HT1080 (cell line): ENCODE measurements at regions not wholly inside any gene's neighbourhood (a gene's known extent, or its start where the extent isn't known, plus 50 kb on each side); places are given as distances from the start of the nearest gene placed in this dataset.
"Not testable (repeated sequence)": the region's sequence is repeated elsewhere in the genome, so short reads cannot be mapped to it uniquely, and the experiment has no call there.

Experiments
- DNase-seq: peaks from one replicate; pipeline ENCODE4 v3.0.0-alpha.2; 2015; ENCODE audit warnings: low read depth

DNA sequence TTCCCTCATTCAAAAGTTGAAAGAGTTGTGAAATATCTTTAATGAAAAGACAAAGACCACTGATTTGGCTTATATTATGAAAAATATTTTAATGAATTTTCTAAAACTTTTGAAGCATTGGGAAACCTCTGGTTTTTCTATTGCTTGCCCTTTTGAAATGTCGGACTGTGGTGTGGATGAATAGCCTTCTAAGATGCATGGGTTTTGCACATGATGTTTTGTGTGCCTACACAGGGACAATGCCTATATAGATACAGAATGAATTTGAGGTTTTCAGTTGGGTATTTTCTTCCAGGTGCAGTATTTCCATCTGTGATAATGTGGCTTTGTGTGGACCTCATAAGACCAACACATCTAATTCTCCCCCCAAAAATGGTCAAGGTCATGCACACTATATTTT is 1437.9 kb downstream of the REEP3 start:
- no peak for DNase-seq

DNA sequence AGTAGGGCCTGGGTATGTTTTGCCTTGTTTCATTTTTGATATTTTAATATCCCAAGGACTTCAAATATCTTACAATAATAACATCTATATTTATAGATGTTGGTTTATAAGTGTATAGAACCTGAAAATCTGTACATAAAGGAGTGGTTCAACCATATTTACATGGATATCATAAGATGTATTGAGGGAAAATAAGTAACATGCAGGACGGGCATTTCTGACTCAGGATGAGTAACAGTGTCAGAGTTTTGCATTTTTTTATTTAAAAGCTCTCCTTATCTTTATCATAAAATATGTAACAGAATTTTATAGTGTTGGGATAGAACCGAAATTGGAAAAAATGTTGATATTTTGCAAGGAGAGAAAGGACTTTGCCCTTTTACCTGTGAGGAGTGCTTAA is 1438.7 kb downstream of the REEP3 start:
- DNase-seq: no peak

DNA sequence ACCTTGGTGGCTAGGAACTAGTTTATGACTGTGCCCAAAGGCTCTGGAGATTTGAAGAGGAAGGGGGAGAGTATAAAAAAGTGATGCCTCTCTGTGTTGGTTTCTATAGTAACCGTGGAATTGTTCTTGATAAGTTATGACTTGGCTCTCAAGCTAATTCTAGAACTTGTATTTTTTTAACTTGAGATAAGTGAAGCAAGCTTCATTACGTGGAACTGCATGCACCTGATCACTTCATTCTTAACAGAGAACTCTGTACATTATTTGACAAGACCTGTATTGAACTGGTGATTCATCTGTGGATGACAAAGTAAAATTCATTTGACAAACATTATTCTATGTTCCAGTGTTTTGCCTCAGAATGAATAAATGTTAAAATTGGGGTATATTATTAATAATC is 1452.2 kb downstream of the REEP3 start:
- no peak for DNase-seq

DNA sequence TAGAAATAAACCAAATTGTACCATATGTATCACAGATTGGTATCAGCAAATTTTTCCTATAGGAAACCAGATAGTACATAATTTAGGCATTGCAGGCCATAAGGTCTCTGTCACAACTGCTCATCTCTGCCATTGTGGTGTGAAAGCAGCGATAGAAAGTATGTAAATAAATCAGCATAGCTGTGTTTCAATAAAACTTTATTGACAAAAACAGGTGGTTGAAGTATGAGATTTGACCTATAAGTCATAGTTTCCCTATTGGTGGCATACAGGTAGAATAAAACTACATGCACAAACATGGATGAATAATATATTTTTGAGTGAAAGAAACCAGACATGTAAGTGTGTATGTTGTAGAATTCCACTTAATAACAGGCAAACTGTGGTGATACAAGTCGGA is 1454.9 kb downstream of the REEP3 start:
- no peak for DNase-seq

DNA sequence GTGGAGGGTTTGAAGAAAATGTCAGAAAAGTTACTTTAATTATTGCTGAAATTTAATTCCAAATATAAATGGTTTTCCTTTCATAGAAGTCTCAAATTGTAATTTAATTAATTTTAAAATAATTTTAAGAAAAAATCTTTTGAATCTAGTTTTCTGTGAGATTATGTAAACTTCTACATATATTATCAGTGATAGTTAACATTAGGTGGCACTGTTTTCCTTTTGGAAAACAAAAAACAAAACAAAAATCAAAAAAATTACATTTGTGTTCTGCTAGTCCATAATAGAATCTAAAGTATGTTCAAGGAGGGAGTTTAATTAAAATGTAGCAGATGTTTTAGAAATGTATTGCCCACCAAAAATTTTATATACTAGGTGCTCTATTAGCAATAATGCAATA is 1456.7 kb downstream of the REEP3 start:
- DNase-seq: no peak

DNA sequence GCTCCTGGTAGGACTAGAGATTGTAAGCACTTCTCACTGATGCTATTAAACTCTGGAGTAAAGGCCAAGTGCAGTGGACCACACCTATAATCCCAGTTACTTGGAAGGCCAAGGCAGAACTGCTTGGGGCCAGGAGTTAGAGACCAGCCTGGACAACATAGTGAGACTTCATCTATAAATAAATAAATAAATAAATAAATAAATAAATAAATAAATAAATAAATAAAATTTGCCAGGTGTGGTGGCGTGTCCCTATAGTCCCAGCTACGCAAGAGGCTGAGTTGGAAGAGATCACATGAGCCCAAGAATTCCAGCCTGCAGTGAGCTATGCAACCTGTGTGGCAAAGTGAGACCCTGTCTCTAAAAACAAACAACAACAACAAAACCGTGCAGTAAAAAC is 1475.7 kb downstream of the REEP3 start:
- no peak for DNase-seq

DNA sequence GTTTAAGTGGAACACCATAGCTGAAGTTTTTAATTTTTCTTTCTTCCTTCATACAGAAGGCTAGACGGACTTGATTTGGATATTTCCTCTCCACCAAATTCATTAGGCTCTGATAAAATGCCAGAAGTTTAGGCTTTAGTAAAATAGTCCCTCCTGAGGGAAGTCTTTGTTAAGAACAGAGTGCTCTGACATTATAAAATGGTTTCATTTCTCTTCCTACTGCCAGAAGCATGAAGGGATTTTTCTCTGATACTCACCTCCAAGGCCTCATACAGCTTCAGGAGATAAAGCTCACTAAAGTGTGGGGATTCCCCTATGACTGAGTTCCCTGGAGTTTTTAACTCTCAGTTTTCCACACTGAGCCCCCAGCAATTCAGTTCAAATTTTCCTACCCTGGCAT is 1489.6 kb downstream of the REEP3 start:
- no peak for DNase-seq

- peak; percentile 3 for DNase-seq
These were observed 1496.3 kb downstream of the REEP3 start for GRCh38 chr10:65017523-65017922.

- DNase-seq: no peak
These were observed 1503.7 kb downstream of the REEP3 start for GRCh38 chr10:65024886-65025285.

GRCh38 chr10:65030263-65030662 is 1509.1 kb downstream of the REEP3 start:
- DNase-seq: no peak

GRCh38 chr10:65032867-65033769 is 1511.9 kb downstream of the REEP3 start:
- no peak for DNase-seq

DNA sequence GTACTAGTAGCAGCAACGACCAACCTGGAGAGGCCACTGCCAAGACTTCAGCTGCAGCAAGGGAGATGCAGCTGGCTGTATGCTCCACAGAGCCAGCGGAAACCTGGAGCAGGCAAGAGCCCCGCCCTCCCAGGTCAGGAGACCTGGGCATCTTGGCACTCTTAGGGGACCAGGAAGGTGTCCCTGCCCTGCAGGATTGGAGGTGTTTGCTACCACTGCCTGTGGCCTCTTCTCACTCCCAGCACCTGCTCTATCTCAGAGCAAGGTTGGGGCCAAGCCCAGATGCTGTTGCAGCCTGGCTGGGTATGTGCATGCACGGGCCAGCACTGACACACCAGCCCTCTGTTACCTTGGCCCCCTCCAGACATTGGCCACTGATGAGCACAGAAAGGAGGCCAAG is 1512.8 kb downstream of the REEP3 start:
- no peak for DNase-seq

GRCh38 chr10:65040796-65041195 is 1519.6 kb downstream of the REEP3 start:
- peak; percentile 32 for DNase-seq

GRCh38 chr10:65041307-65041706 is 1520.1 kb downstream of the REEP3 start:
- no peak for DNase-seq

DNA sequence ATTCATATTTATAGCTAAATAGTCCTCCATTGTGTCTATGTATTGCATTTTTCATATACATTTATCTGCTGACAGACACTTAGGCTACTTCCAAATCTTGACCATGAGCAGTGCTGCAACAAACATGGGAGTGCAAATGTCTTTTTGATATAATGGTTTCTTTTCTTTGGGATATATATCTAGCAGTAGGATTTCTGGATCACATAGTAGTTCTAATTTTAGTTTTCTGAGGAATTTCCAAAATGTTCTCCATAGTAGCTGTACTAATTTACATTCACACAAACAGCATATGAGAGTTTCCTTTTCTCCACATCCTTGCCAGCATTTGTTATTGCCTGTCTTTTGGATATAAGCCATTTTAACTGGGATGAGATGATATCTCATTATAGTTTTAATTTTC is 1521.3 kb downstream of the REEP3 start:
- no peak for DNase-seq

GRCh38 chr10:65046831-65047230 is 1525.6 kb downstream of the REEP3 start:
- DNase-seq: no peak

DNA sequence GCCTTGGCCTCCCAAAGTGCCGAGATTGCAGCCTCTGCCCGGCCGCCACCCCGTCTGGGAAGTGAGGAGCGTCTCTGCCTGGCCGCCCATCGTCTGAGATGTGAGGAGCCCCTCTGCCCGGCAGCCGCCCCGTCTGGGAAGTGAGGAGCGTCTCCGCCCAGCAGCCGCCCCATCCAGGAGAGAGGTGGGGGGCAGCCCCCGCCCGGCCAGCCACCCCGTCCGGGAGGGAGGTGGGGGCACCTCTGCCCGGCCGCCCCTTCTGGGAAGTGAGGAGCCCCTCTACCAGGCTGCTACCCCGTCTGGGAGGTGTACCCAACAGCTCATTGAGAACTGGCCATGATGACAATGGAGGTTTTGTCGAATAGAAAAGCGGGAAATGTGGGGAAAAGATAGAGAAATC is 1530.9 kb downstream of the REEP3 start:
- DNase-seq: not testable (repeated sequence)

DNA sequence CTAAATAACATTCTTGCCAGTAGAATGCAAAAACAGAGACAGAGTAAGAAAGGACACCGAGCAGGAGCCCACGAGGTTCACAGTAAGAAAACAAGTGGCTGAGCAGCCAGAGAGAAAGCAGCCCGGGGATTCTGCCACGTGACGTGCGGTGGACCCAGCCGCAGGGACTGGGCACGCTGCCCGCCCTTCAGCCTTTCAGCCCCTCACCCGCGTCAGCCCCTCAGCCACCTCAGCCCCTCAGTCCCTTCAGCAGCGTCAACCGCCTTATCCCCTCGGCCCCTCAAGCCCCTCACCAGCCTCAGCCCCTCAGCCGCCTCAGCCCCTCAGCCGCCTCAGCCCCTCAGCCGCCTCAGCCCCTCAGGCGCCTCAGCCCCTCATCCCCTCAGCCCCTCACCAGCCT is 1532.2 kb downstream of the REEP3 start:
- DNase-seq: not testable (repeated sequence)

GRCh38 chr10:65053831-65054351 is 1532.7 kb downstream of the REEP3 start:
- not testable (repeated sequence) for DNase-seq

DNA sequence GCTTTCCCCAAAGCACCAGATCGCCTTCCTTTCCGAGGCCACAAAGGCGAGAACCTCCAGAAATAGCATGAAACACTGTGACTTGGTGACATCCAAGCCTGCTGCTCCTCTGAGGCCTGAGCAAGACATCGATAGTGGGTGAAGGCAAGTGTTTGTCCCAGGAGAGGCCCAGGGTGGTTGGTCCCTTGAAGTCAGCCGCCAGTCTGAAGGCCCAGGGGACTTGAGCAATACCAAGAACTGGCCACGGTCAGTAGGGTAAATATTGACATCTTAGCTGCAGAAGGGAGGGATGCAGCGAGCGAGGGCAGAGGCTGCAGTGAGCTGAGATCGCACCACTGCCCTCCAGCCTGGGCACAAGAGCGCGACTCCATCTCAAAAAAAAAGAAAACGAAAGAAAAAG is 1533.5 kb downstream of the REEP3 start:
- DNase-seq: not testable (repeated sequence)

DNA sequence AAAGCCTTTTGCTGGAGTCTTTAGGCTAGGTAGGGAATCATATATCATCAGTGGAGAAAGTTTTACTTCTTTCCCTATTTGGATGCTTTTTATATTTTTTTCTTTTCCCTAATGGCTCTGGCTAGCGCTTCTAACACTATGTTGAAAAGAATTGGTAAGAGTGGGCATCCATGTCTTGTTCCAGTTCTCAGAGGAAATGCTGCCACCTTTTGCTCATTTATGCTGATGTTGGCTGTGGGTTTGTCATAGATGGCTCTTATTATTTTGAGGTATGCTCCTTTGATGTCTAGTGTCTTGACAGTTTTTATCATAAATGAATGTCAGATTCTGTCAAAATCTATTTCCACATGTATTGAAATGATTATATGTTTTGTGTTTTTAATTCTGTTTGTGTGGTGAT is 1544.1 kb downstream of the REEP3 start:
- no peak for DNase-seq

DNA sequence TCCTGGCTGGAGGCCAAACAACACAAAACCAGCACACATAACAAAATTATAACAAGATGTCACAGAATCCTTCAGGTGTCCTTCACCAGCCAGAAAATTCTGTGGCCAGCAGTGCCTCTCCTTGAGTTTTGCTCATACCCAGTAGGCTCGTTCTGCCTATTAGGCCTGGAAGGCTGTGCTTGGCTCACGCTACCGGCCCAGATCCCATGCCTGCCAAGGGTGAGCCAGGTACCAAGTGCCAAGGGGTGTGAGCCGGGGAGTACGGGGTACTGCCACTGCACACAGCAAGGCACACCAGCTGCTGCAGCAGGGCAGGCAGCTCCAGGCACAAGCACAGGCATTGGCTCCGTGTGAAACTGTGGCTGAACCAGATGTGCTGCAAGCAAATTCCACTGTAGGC is 1562.0 kb downstream of the REEP3 start:
- no peak for DNase-seq

GRCh38 chr10:65090991-65091390 is 1569.8 kb downstream of the REEP3 start:
- DNase-seq: no peak
